ENCODE measurements at regions not wholly inside any gene's neighbourhood (a gene's known extent, or its start where the extent isn't known, plus 50 kb on each side); places are given as distances from the start of the nearest gene placed in this dataset.

DNA sequence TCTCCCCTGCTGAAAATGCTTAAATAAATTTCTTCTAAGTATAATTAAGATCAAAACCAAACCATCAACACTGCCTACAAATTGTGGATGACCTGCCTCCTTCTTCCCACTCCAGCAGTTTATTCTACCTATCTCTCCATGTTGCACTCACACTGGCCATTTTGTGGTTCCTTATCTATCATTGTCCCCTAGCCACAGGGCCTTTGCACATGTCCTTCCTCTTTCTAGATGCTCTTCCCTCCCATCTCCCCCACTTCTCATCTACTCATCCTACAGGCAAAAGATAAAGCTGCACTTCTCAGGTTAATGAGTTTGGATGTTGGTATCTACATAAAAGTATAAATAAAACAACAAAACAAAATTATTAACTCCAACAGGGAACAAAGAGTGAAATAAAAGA is 70.6 kb upstream of the CCNG1 start:
- TF ChIP-seq SUZ12 (IDR thresholded peaks at IDR 0.05), result no peak
- no peak for TF ChIP-seq FOXK2 (IDR thresholded peaks at IDR 0.05)
- TF ChIP-seq LEF1 (IDR thresholded peaks at IDR 0.05; ENCODE audit: borderline replicate concordance), result no peak
- TF ChIP-seq SP1 (IDR thresholded peaks at IDR 0.05), result no peak
- no peak for TF ChIP-seq TARDBP (IDR thresholded peaks at IDR 0.05)
- TF ChIP-seq, protein P1, sequence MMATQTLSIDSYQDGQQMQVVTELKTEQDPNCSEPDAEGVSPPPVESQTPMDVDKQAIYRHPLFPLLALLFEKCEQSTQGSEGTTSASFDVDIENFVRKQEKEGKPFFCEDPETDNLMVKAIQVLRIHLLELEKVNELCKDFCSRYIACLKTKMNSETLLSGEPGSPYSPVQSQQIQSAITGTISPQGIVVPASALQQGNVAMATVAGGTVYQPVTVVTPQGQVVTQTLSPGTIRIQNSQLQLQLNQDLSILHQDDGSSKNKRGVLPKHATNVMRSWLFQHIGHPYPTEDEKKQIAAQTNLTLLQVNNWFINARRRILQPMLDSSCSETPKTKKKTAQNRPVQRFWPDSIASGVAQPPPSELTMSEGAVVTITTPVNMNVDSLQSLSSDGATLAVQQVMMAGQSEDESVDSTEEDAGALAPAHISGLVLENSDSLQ (IDR thresholded peaks at IDR 0.05), result no peak
- no peak for TF ChIP-seq ELF4 (IDR thresholded peaks at IDR 0.05)
- no peak for TF ChIP-seq BHLHE40 (IDR thresholded peaks at IDR 0.05; ENCODE audit: borderline replicate concordance)
- TF ChIP-seq NFRKB (IDR thresholded peaks at IDR 0.05), result no peak
- no peak for TF ChIP-seq FOXA1 (IDR thresholded peaks at IDR 0.05)
- no peak for TF ChIP-seq FOXM1 (IDR thresholded peaks at IDR 0.05; ENCODE audit: borderline replicate concordance)

All from HEK293T (cell line).